ENCODE measurements at regions not wholly inside any gene's neighbourhood (a gene's known extent, or its start where the extent isn't known, plus 50 kb on each side); places are given as distances from the start of the nearest gene placed in this dataset.

- no peak for TF ChIP-seq CTCF (IDR thresholded peaks at IDR 0.05)
- no peak for TF ChIP-seq POLR2A (IDR thresholded peaks at IDR 0.05)
Observed at GRCh38 chr17:72558971-72559476, 438.2 kb downstream of the SOX9 start.

Data from testis (tissue), 2 donors.